Activated CD4-positive, CD25-positive, alpha-beta regulatory T cell (primary cell): ENCODE measurements at regions not wholly inside any gene's neighbourhood (a gene's known extent, or its start where the extent isn't known, plus 50 kb on each side); places are given as distances from the start of the nearest gene placed in this dataset.

ENCODE experiments used
- DNase-seq, 4 experiments: peaks; one replicate each; lab custom pipeline; 2025; lab: John Stamatoyannopoulos, UW

DNA sequence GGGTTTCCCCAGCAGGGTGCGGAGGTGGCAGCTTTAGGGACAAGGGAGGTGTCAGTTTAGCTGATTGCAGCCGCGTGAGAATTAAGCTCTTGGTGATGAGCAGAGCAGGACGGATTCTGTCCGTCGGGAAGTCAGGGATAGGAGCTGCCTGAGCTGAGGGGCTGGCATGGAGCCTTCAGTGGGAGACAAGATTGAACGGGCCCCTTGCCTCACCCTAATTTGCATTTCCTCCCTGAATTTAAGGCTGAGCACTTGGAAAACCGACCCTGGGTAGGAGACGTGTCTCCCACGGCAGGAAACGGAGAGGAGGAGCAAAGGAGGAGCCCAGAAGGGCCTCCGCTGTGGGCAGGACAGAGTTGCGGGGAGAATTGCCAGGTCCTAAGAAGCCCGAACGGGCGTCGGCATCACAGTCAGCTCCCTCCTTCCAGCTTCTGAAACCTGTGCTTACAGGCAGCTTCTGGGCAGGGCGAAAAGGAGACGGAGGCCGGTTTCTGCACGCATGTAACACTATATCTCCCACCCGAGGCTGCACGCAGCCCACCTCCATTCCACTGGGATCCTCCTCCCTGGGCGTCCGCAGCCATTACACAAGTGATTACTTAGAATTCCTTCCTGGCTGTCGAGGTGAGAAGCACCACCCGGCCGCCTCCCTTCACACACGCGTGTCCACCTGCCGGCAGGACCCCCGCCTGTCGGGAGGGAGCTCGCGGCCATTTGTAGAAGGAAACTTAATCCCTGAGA, 345.8 kb downstream of the BRD1 start:
- no peak for DNase-seq

DNA sequence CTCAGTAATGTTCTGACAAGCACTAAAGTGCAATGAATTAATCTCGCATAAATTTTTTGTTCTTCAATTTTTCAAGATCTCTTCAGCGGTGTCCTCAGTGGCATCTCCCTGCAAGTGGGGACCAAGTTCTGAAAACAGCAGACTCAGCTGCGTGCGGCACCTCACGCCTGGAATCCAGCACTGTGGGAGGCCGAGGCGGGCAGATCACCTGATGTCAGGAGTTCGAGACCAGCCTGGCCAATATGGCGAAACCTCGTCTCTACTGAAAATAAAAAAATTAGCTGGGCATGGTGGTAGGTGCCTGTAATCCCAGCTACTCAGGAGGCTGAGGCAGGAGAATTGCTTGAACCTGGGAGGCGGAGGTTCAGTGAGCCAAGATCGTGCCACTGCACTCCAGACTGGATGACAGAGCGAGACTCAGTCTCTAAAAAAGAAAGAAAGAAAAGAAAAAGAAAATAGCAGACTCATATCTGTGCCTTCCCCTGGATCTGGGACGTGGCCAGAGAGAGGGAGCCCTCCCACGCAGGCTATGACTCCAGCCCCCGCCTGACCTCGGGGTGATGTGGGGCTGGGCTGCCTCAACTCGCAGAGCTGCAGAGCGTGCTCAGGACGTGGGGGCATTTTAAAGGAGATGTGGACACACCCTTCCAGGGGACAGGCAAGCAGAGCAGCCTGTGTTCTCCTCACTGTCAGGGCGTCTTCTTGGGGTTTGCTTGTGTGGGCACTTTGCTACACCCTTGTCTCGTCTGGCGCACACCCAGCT, 346.6 kb downstream of the BRD1 start:
- DNase-seq: no peak

DNA sequence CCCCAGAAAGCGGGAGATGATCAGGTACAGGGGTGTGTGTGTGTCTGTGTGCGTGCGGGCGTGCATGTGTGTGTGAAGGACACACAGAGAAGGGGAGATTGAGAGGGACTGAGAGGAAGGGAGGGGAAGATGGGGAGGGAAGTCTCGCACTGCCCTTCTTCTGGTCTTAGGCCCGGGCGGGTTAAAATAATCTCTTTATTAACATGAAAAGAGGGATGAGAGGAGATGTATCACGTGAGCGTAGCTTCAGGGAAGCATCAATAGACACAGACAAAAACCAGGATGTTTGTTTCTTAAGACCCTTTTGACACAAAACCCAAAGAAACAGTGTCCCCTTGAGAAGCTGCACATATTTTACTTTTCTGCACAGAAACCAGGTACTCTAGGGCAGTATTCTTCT, 347.3 kb downstream of the BRD1 start:
- no peak for DNase-seq

GRCh38 chr22:49479566-49479965, 348.1 kb downstream of the BRD1 start:
- no peak for DNase-seq

DNA sequence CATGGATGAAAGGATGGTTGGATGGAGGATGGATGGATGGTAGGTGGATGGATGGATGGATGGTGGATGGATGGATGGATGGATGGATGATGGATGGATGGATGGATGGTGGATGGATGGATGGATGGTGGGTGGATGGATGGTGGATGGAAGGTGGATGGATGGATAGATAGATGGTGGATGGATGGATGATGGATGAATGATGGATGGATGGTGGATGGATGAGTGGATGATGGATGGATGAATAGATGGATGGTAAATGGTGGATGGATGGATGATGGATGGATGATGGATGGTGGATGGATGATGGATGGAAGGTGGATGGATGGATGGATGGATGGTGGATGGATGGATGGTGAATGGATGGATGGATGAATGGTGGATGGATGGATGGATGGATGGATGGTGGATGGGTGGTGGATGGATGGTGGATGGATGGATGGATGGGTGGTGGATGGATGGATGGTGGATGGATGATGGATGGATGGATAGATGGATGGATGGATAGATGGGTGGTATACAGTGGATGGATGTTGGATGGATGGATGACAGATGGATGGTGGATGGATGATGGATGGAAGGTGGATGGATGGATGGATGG, 350.8 kb downstream of the BRD1 start:
- DNase-seq: no peak

DNA sequence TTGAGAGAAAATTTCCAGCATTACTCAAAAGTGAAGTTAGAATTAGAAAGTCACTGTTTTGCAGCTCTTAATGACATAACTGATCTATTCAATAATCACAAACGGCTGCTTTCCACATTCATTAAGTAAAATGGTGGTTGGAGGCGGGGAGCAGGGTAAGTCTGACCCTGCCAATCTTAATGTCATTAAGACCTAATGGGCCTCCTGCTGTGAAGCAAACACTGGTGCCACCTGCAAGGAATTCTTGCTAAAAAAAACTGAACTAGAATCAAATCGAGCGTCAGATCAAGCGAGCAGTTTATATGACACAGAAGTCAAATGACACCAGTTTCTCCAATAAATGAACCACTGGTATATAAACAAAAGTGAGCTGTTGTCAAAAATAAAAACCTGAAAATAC, 351.5 kb downstream of the BRD1 start:
- no peak for DNase-seq

DNA sequence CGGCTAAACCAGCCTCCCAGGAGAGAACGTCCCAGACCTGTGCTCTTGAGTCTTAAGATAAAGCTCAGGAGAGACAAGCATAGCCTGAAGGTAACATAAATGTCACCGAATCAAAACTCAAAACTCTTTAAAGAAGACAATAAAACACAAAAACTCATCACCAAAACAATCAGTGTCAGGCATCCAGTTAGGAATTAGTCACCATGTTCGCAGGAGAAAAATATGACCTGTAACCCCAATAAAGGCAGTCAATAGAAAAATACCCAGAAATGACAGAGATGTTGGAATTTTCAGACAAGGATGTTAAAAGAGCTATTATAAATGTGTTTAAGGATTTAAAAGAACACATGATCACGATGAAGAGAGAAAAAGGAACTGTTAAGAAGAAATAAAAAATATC, 352.4 kb downstream of the BRD1 start:
- DNase-seq: no peak

- no peak for DNase-seq
Measured at GRCh38 chr22:49473286-49473685, 354.4 kb downstream of the BRD1 start.

DNA sequence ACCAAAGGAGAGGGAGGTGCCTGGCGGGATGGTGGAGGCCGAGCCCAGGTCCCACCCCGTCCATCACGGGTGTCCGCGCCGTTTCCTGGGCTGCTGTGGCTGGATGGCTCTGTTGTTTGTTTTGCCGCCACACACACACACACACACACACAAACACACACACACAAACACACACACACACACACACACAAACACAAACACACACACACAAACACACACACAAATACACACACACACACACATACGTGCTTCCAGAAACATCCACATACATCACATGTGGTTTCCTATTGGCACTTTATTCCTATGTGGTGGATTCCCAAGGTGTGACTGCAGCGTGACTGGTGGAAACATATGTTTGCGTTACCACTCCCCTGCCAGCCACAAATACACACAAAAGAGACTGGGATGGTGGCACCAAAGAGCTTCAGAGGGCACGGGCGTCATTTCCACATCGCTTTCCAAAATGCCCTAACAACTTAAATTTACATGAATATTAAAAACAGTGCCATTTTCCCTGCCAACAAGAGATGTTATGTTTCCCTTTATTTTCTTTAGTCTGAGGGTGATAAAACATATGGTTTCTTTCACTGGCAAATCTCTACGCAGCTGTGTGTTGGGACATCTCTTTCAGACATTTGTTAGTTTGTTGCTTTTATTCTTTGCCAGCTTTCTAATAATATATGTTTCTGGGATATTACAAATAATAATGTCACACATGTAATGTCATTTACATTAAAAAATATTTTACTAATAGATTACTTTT, 356.8 kb downstream of the BRD1 start:
- DNase-seq: no peak

DNA sequence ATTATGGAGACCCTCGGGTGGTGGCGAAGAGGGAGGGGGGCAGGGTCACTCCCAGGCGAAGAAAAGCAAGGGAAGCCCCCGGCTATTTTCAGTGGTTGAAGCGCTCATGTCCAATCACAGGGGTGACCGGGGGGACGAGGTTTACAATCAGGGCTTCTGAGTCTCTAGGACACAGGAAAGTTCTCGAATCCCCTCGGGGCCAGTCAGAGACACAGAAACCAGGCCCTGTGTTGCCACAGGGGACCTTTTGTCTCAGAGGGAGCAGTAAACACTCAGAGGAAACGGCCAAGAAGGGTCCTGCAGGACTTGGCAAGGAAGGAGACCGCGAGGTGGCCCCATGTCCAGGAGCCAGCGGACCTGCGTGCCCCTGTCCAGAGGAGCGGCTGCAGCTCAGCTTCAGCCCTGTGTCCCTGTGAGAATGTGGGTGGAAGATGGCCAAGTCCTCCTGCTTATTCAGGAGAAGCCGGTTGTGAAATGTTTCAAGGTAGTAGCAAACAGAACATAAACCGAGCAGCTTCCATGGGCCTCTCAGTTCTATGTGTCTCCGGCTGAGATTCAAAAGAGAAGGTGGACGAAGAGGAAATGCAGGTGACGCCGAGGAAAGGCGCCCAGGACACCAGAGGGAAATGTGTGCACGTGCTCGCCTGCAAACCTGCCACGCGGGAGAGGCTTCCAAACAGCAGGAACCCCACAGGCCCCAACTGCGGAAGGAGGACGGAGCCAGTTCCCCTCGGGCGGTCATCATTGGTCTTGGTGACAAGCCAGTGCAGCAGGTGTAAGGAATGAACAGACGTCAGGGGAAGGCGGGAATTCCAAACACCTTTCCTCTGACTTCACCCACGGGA, 357.6 kb downstream of the BRD1 start:
- DNase-seq: no peak

- no peak for DNase-seq
Measured at GRCh38 chr22:49468487-49469198, 359.0 kb downstream of the BRD1 start.

DNA sequence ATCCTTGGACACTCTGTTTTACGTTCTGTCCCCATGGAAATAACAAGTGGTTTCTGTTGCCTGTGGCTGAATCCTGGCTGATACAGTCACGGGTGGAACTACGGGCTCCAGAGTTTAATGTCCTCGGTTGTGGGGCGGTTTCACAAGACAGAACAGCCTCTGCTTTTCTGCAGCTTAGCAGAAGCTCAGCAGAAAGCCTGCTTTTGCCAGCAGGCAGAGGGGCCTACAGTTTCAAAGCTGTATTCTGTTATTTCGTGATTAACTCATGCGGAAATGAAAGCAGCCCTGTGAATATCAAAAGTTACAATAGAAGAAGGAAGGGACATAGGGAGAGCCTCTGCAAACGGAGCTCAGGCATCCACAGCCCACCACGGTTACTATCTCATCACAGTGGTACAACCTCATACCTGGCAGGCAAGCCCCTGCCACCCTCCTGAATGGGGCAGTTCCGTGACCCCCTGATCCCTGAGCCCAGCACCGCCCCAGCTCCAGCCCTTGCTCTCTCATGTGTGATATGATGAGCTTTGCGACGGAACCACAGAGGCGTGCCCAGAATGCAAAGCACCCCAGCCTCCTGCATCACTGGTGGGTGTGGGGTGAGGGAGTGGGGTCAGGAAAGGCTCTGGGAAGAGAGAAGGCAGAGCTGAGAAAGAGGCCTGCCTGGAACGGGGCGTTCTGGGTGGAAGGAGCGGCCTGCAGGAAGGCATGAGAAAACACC, 360.6 kb downstream of the BRD1 start:
- DNase-seq: no peak

- DNase-seq: no peak
Measured at GRCh38 chr22:49464037-49464436, 363.6 kb downstream of the BRD1 start.

GRCh38 chr22:49462795-49463194, 364.9 kb downstream of the BRD1 start:
- DNase-seq: no peak

GRCh38 chr22:49462291-49462690, 365.4 kb downstream of the BRD1 start:
- DNase-seq: no peak

DNA sequence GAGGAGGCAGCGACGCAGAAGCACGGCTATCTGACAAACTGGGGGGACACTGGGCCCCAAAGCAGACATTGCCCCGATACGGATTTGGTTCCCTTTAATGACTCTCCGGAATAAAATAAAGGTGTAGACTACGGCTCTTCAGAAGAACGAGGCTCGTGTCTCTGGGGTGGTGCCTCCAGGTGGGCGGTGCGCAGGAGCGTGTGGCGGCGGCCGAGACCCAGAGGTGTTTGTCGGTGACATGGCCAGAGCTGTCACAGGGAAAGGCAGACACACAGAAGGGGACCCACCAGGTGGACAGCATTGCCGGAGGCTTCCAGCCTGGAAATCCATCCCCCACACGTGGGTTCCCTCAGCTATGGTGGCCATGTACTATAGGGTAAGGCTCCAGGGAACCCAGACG, 366.0 kb downstream of the BRD1 start:
- DNase-seq: no peak

DNA sequence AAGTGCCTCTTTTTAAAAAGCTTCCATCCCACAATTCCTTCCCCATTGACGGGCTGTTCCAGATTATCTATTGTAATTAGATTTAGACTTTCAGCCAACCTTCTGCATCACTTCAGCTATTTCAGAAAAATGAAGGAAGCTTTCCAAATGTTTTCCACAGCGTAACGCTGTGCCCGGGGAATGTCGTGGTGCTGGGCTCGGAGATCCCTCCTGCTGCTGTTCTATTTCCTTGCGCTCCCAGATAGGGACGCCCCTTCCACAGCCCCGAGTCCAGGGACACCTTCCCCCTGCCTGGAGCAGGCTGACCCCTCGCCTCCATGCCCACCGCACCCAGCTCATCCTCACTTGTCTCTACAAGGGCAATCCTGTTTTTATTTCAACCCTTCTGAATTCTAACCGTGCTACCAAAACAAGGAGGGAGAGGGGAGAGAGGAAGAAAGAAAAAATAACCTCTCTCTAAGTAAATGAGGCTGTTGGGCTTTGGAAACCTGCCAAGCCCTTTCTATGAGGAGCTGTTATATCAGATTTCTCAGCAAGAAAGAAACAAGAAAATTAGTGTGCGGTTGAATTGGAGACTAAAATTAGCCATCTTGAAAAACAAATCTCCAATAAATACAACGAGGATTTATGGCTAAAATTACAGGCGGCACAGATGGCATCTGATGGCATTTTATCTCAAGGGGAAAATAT, 366.9 kb downstream of the BRD1 start:
- DNase-seq: no peak

DNA sequence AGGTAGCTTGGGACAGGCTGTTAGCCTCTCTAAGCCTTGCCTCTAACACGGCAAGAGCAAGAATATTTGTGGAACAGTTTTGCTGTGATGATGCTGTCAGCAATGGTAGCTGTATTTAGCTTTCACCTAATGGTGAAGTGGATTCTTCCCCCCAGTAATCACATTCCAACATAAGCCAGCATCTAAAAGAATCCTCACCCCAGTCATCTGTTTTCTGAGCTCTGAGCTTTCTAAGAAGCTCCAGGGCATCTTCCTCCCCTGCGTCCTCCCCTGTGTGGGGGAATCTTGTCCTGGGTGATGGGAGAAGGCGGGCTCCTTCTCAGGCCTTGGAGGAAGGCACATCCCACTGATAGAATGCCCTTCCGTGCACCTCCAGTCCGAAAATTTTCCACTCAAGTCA, 367.6 kb downstream of the BRD1 start:
- DNase-seq: no peak

- DNase-seq: no peak
Measured at GRCh38 chr22:49458708-49459099, 369.0 kb downstream of the BRD1 start.
